ENCODE measurements at regions not wholly inside any gene's neighbourhood (a gene's known extent, or its start where the extent isn't known, plus 50 kb on each side); places are given as distances from the start of the nearest gene placed in this dataset.
A peak's percentile ranks its signal among the peaks of the same experiment; 100 is the strongest.

DNA sequence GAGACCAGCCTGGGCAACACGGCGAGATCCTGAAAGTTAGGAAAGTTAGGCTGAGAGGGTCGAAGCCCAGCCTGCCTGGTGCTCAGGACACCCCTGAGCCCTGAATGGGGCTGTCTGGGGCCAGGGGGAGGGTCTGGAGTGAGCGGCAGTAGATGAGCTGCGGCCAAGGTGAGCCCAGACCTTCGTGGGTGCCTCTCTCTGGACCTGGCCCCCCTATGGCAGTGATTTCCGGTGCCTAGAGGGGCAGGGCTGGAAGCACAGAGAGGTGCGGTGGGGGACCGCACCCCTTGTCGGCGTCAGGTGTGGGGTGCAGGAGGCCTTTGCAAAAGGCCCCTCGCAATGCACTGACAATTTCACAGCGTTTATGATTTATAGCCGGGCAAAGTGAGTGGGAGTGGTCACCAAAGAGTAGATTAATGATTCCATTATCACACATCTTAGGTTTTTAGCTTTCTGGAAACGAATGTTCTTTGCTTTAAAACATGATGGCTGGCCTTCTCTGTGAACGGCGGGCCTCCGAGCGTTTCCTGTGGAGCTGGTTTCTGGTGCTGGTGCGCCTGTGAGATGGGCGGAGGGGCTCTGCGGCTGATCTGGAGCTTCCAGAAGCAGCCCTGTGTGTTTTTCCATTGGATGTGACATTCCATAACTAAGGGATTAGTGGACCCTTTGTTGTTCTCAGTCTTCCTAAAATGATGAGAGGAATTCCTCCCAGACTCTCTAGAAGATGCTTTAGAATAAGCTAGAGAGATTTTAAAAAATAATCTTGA lies 171.0 kb upstream of the ZNF32 start:
- Histone ChIP-seq H3K27ac (no peak overlapping the region), H3K4me1 (peaks cover 0 to 34% (median 5%) of the 10 kb centered on the region in 3 donors), H3K36me3 (no peaks in the 10 kb centered on the region), H3K9me3 (no peaks in the 10 kb centered on the region), H3K4me3 (no peak overlapping the region), H3K27me3 (no peaks in the 10 kb centered on the region)
- WGBS, 2 donors, result 87 to 90% methylated on average over 17 to 20 of the region's 22 CpGs
- intact Hi-C loops (cut with DNase I), result no loop called here
- no peak for TF ChIP-seq POLR2A (IDR thresholded peaks at IDR 0.05)
- TF ChIP-seq, protein P1, sequence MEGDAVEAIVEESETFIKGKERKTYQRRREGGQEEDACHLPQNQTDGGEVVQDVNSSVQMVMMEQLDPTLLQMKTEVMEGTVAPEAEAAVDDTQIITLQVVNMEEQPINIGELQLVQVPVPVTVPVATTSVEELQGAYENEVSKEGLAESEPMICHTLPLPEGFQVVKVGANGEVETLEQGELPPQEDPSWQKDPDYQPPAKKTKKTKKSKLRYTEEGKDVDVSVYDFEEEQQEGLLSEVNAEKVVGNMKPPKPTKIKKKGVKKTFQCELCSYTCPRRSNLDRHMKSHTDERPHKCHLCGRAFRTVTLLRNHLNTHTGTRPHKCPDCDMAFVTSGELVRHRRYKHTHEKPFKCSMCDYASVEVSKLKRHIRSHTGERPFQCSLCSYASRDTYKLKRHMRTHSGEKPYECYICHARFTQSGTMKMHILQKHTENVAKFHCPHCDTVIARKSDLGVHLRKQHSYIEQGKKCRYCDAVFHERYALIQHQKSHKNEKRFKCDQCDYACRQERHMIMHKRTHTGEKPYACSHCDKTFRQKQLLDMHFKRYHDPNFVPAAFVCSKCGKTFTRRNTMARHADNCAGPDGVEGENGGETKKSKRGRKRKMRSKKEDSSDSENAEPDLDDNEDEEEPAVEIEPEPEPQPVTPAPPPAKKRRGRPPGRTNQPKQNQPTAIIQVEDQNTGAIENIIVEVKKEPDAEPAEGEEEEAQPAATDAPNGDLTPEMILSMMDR (IDR thresholded peaks at IDR 0.05), result no peak
- no peak for DNase-seq

DNA sequence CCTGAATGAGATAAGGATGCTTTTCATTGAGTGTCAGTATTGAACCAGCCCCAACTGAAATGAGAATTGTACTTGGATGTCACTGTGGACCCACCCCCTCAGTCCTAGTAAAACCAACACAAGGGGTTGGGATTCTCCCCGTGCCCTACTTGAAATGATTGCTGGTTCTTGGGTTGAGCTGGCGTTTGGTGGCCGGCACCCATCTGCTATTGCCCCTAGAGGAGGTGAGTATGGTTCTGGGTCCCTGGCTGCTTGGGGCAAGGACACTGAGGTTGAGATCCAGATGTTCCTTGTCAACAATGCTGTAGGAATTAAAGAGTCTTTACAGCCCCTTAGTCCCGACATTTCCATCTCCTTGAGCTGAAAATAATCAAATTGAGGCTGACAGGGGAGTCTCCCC lies 170.0 kb upstream of the ZNF32 start:
- intact Hi-C loops (cut with DNase I), result no loop called here
- no peak overlapping the region for H3K4me3 ChIP-seq
- H3K4me1 ChIP-seq, result peaks cover 0 to 24% (median 0%) of the 10 kb centered on the region in 3 donors
- H3K36me3 ChIP-seq, result no peaks in the 10 kb centered on the region
- TF ChIP-seq, protein P1 (IDR thresholded peaks at IDR 0.05), result no peak
- TF ChIP-seq POLR2A (IDR thresholded peaks at IDR 0.05), result no peak
- whole genome bisulfite sequencing, 2 donors, result 50 to 100% methylated on average over 1 to 2 of the region's 4 CpGs
- H3K9me3 ChIP-seq, result no peaks in the 10 kb centered on the region
- no peak overlapping the region for H3K27ac ChIP-seq
- DNase-seq, result no peak
- H3K27me3 ChIP-seq, result no peaks in the 10 kb centered on the region

DNA sequence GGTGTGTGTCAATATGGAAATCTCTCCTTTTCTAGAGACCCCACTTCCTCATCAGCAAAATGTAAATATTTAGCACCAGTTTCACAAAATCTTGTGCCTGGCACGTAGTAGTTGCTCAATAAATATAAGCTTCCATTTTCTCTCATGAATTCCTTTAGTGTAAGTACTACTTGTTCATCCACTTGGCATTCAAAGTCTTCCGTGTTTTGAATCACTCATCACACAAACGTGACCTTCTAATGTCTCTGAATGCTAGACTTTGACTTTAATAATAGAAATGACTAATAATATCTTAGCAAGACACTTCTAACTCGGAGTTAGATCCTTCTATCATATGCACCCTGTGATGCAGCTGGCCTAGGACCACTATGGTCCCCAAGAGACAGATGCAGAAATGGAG lies 168.7 kb upstream of the ZNF32 start:
- TF ChIP-seq, protein P1 (IDR thresholded peaks at IDR 0.05), result no peak
- TF ChIP-seq POLR2A (IDR thresholded peaks at IDR 0.05), result no peak
- Histone ChIP-seq H3K4me3 (no peak overlapping the region), H3K27me3 (no peaks in the 10 kb centered on the region), H3K4me1 (peaks cover 0 to 12% (median 0%) of the 10 kb centered on the region in 3 donors), H3K36me3 (no peaks in the 10 kb centered on the region), H3K27ac (no peak overlapping the region), H3K9me3 (no peaks in the 10 kb centered on the region)
- DNase-seq, result no peak
- intact Hi-C loops (cut with DNase I), result no loop called here
- 58 to 71% methylated on average over 4 of the region's 4 CpGs for WGBS, 2 donors

DNA sequence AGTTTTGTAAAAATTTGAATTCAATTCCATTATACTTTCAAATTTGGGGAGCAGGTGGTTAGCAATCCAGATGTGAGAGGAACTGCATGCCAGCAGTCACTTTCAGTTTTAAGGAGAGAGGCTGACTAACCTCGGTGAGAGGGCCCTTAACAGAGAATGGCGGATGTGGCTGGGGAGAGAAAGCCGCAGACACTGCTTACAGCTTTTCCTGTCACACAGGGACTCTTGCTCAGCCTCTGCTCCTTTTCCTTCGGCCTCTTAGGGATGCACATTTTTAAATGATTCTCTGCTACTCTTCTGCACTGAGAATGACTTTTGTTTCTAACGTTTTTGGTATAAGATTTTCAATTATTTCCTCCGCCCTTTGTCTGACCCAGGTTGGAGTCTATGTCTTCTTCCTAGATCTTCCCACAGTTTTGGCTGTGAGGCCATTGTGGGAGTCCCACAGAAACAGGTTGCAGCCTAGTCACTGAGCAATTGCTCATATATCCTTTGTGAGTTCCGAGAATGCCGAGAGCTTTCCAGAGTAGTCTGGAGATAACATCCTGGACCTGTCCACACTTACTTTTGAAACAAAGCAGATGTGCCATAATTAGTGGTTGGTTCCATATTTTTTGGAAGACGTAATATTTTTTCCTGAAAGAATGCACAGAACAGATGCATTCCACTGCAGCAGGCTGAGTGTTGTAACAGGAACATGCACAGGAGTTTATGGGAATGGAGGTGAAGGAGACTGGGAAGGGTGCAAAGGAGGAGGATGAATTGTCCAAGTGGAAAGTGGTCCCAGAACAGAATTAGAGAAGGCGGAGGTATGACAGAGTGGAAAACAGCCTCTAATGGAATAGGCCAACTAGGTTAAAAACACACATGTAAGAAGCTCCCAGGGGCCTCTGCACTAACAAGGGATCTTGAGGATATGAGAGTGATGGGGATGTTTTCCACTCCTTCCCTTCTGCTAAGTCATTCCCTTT lies 168.0 kb upstream of the ZNF32 start:
- intact Hi-C loops (cut with DNase I), result no loop called here
- no peak for DNase-seq
- Histone ChIP-seq H3K4me3 (no peak overlapping the region), H3K4me1 (peaks cover 0 to 11% (median 0%) of the 10 kb centered on the region in 3 donors), H3K27ac (peak overlapping the region in 1 of 4 donors; percentile 16), H3K27me3 (no peaks in the 10 kb centered on the region), H3K36me3 (no peaks in the 10 kb centered on the region), H3K9me3 (no peaks in the 10 kb centered on the region)
- TF ChIP-seq POLR2A (IDR thresholded peaks at IDR 0.05), result no peak
- TF ChIP-seq, protein P1 (IDR thresholded peaks at IDR 0.05), result no peak
- 52 to 55% methylated on average over 10 of the region's 10 CpGs for WGBS, 2 donors
